SK-N-MC (cell line): ENCODE measurements at regions not wholly inside any gene's neighbourhood (a gene's known extent, or its start where the extent isn't known, plus 50 kb on each side); places are given as distances from the start of the nearest gene placed in this dataset.

Source experiments
- FOXP2 ChIP-seq: optimal IDR thresholded peaks from 2 replicates; pipeline ENCODE3; 2011; ENCODE audit warnings: mild to moderate bottlenecking, moderate library complexity; ENCODE audit not compliant: insufficient read depth; ENCODE audit errors: extremely low read length, control extremely low read depth
- POLR2AphosphoS5 ChIP-seq: IDR thresholded peaks from 2 replicates; pipeline ENCODE4 v1.6.1; 2012; ENCODE audit warnings: mild to moderate bottlenecking, low read depth, low read length, borderline replicate concordance

DNA sequence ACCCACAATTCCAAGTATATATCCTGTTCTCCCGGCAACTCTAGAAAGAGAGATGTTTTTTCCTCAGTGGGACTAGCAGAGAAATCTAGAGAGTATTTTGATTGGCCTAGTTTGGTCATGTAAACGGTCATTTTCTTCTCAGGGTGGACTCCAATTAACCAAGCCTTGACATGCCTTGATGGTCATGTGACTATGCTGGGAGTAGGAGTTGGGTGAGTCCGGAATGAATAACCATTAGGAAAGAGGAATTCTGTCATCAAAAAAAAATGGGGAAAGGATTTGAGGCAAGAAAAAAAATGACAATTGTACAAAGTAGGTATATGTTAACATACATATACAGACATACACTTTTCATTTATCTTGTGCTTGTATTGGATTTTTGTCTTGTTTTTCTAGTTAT is 248.2 kb upstream of the CDH20 start:
- no peak for TF ChIP-seq FOXP2
- no peak for TF ChIP-seq POLR2AphosphoS5
